ENCODE measurements at regions not wholly inside any gene's neighbourhood (a gene's known extent, or its start where the extent isn't known, plus 50 kb on each side); places are given as distances from the start of the nearest gene placed in this dataset.

DNA sequence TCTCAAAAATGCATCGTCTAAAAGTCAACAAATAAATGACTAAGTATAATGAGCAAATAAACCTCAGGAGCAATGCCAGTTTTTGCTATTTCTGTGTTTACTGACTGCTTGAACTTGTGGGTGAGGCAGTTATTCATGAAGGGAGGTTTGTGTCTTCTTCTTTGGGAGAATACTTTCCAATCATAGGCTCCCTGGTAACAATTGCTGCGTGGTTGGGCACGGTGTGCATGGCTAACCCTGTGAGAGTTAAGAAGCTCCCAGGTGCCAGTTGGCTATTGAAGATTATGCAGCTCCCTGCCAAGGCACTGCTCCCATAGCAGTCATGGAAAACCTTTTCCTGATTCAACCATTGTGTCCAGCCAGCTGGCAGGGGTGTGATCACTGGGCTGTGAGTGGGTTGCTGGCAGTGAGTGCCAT, 775.9 kb upstream of the GOT2 start:
- TF ChIP-seq CTCF (IDR thresholded peaks at IDR 0.05) (no peak), EP300 (IDR thresholded peaks at IDR 0.05) (no peak), POLR2A (IDR thresholded peaks at IDR 0.05) (no peak)

Measured in ovary (tissue), 3 donors.